Spleen (tissue), 7 donors: ENCODE measurements at regions not wholly inside any gene's neighbourhood (a gene's known extent, or its start where the extent isn't known, plus 50 kb on each side); places are given as distances from the start of the nearest gene placed in this dataset.

ENCODE experiments used
- POLR2A ChIP-seq, 3 donors: fragments of 450-650 bp; IDR thresholded peaks; one replicate each; pipeline ENCODE4 v1.5.1; 2017; ENCODE audit warnings: antibody characterized with exemption in 3 of 3, mild to moderate bottlenecking in 1 of 3
- TF ChIP-seq, protein P1 (sequence below), 11 experiments: fragments of 200-600 bp in 7 of 11; fragments of 450-650 bp in 4 of 11; sonication (generic) in 4 of 11; IDR thresholded peaks in 8 of 11; conservative IDR thresholded peaks in 3 of 11; 1 replicate in 7 of 11; 2 replicates in 4 of 11; pipeline versions ENCODE4 v1.4.0 to v1.8.0; 2016 to 2021; ENCODE audit warnings: antibody characterized with exemption in 11 of 11, inconsistent platforms in 4 of 11, mild to moderate bottlenecking in 1 of 11
- donor health status: DM: no; HTN: no; CAD: no; lungs with moderate emphysema.
- donor health status: DM: no; HTN: no; CAD: no.
- donor health status: DM: no; HTN: no; CAD: no.

GRCh38 chr1:209462433-209462832 lies 121.1 kb upstream of the CAMK1G start:
- TF ChIP-seq, protein P1, sequence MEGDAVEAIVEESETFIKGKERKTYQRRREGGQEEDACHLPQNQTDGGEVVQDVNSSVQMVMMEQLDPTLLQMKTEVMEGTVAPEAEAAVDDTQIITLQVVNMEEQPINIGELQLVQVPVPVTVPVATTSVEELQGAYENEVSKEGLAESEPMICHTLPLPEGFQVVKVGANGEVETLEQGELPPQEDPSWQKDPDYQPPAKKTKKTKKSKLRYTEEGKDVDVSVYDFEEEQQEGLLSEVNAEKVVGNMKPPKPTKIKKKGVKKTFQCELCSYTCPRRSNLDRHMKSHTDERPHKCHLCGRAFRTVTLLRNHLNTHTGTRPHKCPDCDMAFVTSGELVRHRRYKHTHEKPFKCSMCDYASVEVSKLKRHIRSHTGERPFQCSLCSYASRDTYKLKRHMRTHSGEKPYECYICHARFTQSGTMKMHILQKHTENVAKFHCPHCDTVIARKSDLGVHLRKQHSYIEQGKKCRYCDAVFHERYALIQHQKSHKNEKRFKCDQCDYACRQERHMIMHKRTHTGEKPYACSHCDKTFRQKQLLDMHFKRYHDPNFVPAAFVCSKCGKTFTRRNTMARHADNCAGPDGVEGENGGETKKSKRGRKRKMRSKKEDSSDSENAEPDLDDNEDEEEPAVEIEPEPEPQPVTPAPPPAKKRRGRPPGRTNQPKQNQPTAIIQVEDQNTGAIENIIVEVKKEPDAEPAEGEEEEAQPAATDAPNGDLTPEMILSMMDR (IDR thresholded peaks at IDR 0.05 in 8 of 11, conservative IDR thresholded peaks at IDR 0.05 in 3 of 11), result no peak
- TF ChIP-seq POLR2A (IDR thresholded peaks at IDR 0.05), result no peak
